ENCODE measurements at regions not wholly inside any gene's neighbourhood (a gene's known extent, or its start where the extent isn't known, plus 50 kb on each side); places are given as distances from the start of the nearest gene placed in this dataset.

DNA sequence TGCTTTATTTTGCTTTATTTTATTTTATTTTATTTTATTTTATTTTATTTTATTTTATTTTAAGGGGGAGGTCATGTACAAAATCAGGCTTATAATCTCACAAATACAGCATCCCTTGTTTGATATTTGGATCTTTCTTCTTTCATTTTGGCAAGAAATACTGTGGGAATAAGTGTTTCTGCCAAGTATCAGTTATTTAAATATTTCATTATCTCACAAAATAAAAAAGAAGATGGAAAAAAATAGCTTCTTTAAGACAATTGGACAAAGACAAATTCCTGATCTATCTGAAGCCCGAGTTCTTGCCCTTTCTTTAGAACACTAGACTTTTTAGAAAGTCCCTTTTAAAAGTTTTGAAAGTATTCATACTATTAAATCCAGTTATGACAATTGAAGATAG is 560.5 kb upstream of the ZEB2 start:
- WGBS, 2 donors: 24 to 37% methylated on average over 1 of the region's 1 CpG
- DNase-seq: no peak
- Histone ChIP-seq H3K36me3 (ENCODE audit: low read depth, missing control alignments) (no peaks in the 10 kb centered on the region), H3K27ac (no peak overlapping the region), H3K27me3 (no peaks in the 10 kb centered on the region), H3K9me3 (no peaks in the 10 kb centered on the region), H3K4me3 (no peak overlapping the region), H3K4me1 (no peaks in the 10 kb centered on the region)
- no peak for TF ChIP-seq POLR2A (IDR thresholded peaks at IDR 0.05)
- TF ChIP-seq, protein P1, sequence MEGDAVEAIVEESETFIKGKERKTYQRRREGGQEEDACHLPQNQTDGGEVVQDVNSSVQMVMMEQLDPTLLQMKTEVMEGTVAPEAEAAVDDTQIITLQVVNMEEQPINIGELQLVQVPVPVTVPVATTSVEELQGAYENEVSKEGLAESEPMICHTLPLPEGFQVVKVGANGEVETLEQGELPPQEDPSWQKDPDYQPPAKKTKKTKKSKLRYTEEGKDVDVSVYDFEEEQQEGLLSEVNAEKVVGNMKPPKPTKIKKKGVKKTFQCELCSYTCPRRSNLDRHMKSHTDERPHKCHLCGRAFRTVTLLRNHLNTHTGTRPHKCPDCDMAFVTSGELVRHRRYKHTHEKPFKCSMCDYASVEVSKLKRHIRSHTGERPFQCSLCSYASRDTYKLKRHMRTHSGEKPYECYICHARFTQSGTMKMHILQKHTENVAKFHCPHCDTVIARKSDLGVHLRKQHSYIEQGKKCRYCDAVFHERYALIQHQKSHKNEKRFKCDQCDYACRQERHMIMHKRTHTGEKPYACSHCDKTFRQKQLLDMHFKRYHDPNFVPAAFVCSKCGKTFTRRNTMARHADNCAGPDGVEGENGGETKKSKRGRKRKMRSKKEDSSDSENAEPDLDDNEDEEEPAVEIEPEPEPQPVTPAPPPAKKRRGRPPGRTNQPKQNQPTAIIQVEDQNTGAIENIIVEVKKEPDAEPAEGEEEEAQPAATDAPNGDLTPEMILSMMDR (IDR thresholded peaks at IDR 0.05): no peak
- intact Hi-C loops (cut with DNase I; ENCODE audit: low total_unique reads): no loop called here

DNA sequence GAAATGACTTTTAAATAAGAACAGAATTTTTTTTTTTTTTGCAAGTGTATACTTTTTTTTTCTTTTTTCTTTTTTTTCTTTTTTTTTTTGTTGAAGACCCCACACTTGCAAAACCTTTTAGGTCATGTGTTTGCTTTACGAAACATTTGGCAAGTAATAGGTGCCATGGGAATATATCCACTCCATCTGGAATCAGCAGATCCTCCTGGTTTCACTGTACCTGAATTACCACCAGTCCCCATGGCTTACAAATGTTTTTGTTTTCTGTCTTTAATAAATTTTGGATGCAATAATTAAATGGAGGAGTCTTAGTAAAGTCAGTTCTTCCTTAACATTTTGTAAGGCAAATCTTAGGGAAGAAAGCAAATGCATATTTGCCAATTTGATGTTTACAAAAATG is 559.7 kb upstream of the ZEB2 start:
- Histone ChIP-seq H3K4me3 (no peak overlapping the region), H3K27ac (no peak overlapping the region), H3K9me3 (no peaks in the 10 kb centered on the region), H3K27me3 (no peaks in the 10 kb centered on the region), H3K4me1 (no peaks in the 10 kb centered on the region), H3K36me3 (ENCODE audit: low read depth, missing control alignments) (no peaks in the 10 kb centered on the region)
- no peak for DNase-seq
- 71 to 86% methylated on average over 1 of the region's 1 CpG for WGBS, 2 donors
- TF ChIP-seq, protein P1 (IDR thresholded peaks at IDR 0.05): no peak
- TF ChIP-seq POLR2A (IDR thresholded peaks at IDR 0.05): no peak
- intact Hi-C loops (cut with DNase I; ENCODE audit: low total_unique reads): no loop called here

DNA sequence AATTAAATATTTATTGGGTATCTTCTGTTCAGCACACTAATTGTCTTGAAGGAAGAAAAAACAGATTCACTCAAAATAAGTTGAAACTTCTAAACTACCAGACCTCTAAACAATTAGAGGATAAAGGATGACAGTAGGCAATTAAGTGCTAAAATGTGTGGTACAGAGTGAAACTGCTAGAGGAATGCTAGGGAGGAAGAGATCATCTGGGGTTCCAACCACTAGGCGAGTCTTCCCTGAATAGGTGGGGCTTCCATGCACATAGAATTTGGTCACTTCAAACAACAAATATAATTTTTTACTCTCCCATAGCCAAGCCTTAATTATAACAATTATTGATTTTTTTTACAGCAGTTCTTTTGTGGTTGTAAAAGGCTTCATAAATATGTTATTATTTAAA is 559.0 kb upstream of the ZEB2 start:
- Histone ChIP-seq H3K4me3 (no peak overlapping the region), H3K27ac (no peak overlapping the region), H3K4me1 (no peaks in the 10 kb centered on the region), H3K27me3 (no peaks in the 10 kb centered on the region), H3K36me3 (ENCODE audit: low read depth, missing control alignments) (no peaks in the 10 kb centered on the region), H3K9me3 (no peaks in the 10 kb centered on the region)
- no peak for DNase-seq
- intact Hi-C loops (cut with DNase I; ENCODE audit: low total_unique reads): no loop called here
- no peak for TF ChIP-seq POLR2A (IDR thresholded peaks at IDR 0.05)
- TF ChIP-seq, protein P1 (IDR thresholded peaks at IDR 0.05): no peak
- 77 to 82% methylated on average over 1 of the region's 1 CpG for WGBS, 2 donors

DNA sequence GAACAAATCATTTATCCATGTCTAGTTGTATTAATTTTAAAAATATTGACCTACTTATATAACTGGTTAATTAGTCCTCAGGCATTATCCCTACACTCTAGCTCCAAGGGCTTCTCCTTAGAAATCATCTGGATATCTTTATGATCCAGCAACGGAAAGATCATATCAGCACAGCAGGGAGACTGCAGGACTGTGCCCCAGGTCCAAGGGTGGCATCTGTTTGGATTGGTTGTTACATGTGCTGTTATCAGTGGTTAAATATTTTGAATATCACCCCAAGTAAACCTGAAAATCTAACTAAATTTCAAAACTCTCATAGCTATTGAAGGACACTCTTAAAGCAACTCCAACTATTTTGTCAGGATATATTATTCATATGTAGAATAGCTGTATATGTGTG is 556.2 kb upstream of the ZEB2 start:
- 76 to 90% methylated on average over 1 of the region's 1 CpG for WGBS, 2 donors
- TF ChIP-seq, protein P1 (IDR thresholded peaks at IDR 0.05): no peak
- no peak for TF ChIP-seq POLR2A (IDR thresholded peaks at IDR 0.05)

DNA sequence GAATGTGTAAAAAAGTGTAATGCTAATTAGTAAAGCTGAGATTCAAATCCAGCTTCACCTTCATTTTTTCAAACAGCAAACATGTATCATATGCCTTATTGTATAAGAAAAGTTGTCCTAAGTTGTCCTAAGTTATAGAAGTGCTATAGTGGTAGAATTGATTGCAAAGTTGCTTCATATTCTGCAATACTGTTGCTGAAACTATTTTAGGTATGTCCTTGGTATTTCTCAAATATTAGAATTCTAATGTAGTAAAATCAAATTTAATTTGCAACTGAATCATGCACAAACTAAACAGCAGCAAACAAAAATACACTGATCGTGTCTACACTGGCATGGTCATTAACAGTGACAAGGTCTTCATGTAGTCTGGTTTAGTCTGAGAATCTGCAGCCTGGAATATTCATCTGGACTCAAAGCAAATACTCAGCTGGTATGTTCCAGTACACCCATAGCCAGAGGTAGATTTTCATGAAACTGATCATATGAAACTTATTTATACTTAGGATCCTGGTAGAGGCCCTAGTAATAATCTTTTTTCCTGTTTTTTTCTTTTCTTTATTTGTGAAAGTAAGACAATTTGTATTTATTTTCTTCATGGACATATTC is 555.6 kb upstream of the ZEB2 start:
- H3K4me1 ChIP-seq: no peaks in the 10 kb centered on the region
- intact Hi-C loops (cut with DNase I; ENCODE audit: low total_unique reads): no loop called here
- no peak for DNase-seq

More for the DNA sequence above, 556.2 kb upstream of the ZEB2 start:
- H3K27ac ChIP-seq: no peak overlapping the region
- no peaks in the 10 kb centered on the region for H3K36me3 ChIP-seq (ENCODE audit: low read depth, missing control alignments)
- intact Hi-C loops (cut with DNase I; ENCODE audit: low total_unique reads): no loop called here
- H3K27me3 ChIP-seq: no peaks in the 10 kb centered on the region
- no peak for DNase-seq
- H3K4me3 ChIP-seq: no peak overlapping the region
- no peaks in the 10 kb centered on the region for H3K4me1 ChIP-seq
- no peaks in the 10 kb centered on the region for H3K9me3 ChIP-seq

More for the DNA sequence above, 555.6 kb upstream of the ZEB2 start:
- no peaks in the 10 kb centered on the region for H3K27me3 ChIP-seq
- WGBS, 2 donors: 76 to 92% methylated on average over 1 of the region's 1 CpG
- no peaks in the 10 kb centered on the region for H3K36me3 ChIP-seq (ENCODE audit: low read depth, missing control alignments)
- no peak overlapping the region for H3K27ac ChIP-seq
- H3K9me3 ChIP-seq: no peaks in the 10 kb centered on the region
- TF ChIP-seq, protein P1 (IDR thresholded peaks at IDR 0.05): no peak
- TF ChIP-seq POLR2A (IDR thresholded peaks at IDR 0.05): no peak
- H3K4me3 ChIP-seq: no peak overlapping the region

All from testis (tissue), 2 donors.